ENCODE measurements at regions not wholly inside any gene's neighbourhood (a gene's known extent, or its start where the extent isn't known, plus 50 kb on each side); places are given as distances from the start of the nearest gene placed in this dataset.

DNA sequence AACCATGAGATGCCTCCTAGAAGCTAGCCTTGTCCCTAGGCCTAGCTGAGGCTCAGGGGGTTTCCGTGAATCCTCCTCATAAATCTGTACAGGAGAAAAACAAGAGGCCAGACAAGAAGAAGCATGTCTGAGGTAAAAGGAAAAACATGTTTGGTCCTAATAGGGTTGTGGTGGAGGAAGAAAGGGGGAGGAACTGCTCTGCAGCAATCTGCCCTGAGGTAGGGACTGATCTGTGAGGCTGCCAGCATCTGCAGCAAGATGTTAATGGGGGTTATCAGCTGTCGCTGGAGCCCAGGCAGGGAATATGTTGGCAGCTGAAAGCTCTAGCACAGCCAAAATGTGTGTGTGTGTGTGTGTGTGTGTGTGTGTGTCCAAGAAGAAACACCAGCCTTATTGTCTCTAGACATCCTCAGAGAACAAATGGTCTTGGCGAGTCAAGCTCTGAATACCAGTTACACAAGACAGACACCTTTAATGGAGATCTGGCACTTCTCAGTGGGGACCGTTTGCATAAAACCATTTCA lies 218.5 kb downstream of the NUAK1 start:
- Histone ChIP-seq H3K79me2 (ENCODE audit: insufficient read depth, low read length) (no peaks in the 10 kb centered on the region), H3K27me3 (ENCODE audit: control insufficient read depth in 1 of 2, insufficient read depth in 2 of 2, low read length in 2 of 2) (no peaks in the 10 kb centered on the region), H3K9ac (ENCODE audit: insufficient read depth, low read depth, low read length) (no peak overlapping the region), H3K4me3 (replicated peaks in 1 of 3; ENCODE audit: insufficient read depth in 1 of 3, low read depth in 2 of 3, low read length in 3 of 3) (no peak overlapping the region), H2AFZ (ENCODE audit: low read length) (no peak overlapping the region), H3K27ac (ENCODE audit: extremely low read length, insufficient read depth, low read length) (no peak overlapping the region), H3K36me3 (replicated peaks in 1 of 2; ENCODE audit: control insufficient read depth in 1 of 2, insufficient read depth in 2 of 2, low read length in 2 of 2) (no peaks in the 10 kb centered on the region), H3K9me3 (ENCODE audit: low read length) (no peaks in the 10 kb centered on the region), H3K4me2 (ENCODE audit: low read depth, low read length) (no peak overlapping the region), H3K4me1 (ENCODE audit: insufficient read depth, low read length) (no peaks in the 10 kb centered on the region), H4K20me1 (ENCODE audit: insufficient read depth, low read length) (no peaks in the 10 kb centered on the region)
- CTCF ChIA-PET (ENCODE audit: low intra/inter-chr PET ratio, low total read pairs) = no interaction called here
- in situ Hi-C loops (cut with HindIII; ENCODE audit: extremely low pct_ligation_motif_present, low pct_unique_long_range_greater_than_20kb) (no loop called here), intact Hi-C loops (cut with micrococcal nuclease; ENCODE audit: unreplicated experiment) (no loop called here)
- FAIRE-seq (no peak), DNase-seq (ENCODE audit: low spot score) (no peak), ATAC-seq (no peak)
- no peak for TF ChIP-seq MTF2 (CRISPR knock-in tag; IDR thresholded peaks at IDR 0.05; ENCODE audit: borderline replicate concordance)
- TF ChIP-seq, protein P1, sequence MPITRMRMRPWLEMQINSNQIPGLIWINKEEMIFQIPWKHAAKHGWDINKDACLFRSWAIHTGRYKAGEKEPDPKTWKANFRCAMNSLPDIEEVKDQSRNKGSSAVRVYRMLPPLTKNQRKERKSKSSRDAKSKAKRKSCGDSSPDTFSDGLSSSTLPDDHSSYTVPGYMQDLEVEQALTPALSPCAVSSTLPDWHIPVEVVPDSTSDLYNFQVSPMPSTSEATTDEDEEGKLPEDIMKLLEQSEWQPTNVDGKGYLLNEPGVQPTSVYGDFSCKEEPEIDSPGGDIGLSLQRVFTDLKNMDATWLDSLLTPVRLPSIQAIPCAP (CRISPR knock-in tag; IDR thresholded peaks at IDR 0.05; ENCODE audit: low read depth) = no peak
- TF ChIP-seq, protein P2, sequence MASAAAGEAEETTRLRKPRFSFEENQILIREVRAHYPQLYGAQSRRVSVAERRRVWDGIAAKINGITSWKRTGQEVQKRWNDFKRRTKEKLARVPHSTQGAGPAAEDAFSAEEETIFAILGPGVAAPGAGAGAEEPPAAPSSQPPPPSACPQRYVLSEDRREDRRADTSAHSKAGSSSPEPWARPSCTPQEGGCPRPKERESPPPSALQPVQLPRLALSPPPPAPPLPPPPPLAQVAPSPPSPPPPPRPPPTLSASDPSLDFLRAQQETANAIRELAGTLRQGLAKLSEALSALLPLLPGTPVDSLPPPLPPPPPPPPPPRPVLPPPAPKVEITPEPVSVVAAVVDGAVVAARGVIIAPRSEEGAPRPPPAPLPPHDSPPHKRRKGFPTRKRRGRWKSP (CRISPR knock-in tag; IDR thresholded peaks at IDR 0.05) = no peak
- no peak for TF ChIP-seq GZF1 (CRISPR knock-in tag; IDR thresholded peaks at IDR 0.05)
- BruUV-seq (replicated peaks) = no TSS peak
- POLR2A ChIA-PET = no interaction called here
- WGBS (ENCODE audit: low lambda C conversion rate) = 30% methylated on average over 3 of the region's 4 CpGs

DNA sequence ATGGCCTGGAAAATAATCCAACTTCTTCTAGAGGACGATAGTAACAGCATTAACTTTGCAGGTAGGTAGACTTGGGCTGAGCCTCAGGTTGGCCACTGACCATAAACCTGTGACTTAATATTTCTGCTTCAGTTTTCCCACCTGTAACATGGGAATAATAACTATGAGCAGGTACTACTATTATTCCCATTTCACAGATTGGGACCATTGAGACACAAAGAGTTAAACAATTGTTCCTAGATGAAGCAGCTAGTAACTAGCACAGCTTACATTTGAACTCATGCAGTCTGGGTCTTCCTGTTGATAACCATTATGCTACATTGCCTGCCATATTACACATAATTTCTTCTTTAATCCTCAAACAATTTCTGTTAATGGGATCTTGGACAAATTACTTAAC lies 217.7 kb downstream of the NUAK1 start:
- CTCF ChIA-PET (ENCODE audit: low intra/inter-chr PET ratio, low total read pairs) = no interaction called here
- H3K4me3 ChIP-seq (replicated peaks in 1 of 3; ENCODE audit: insufficient read depth in 1 of 3, low read depth in 2 of 3, low read length in 3 of 3) = no peak overlapping the region
- H3K9me3 ChIP-seq (ENCODE audit: low read length) = no peaks in the 10 kb centered on the region
- intact Hi-C loops (cut with micrococcal nuclease; ENCODE audit: unreplicated experiment) = no loop called here
- H3K27ac ChIP-seq (ENCODE audit: extremely low read length, insufficient read depth, low read length) = no peak overlapping the region
- no peak overlapping the region for H3K4me2 ChIP-seq (ENCODE audit: low read depth, low read length)
- no peaks in the 10 kb centered on the region for H4K20me1 ChIP-seq (ENCODE audit: insufficient read depth, low read length)
- DNase-seq (ENCODE audit: low spot score) (no peak), ATAC-seq (no peak), FAIRE-seq (no peak)
- no peaks in the 10 kb centered on the region for H3K79me2 ChIP-seq (ENCODE audit: insufficient read depth, low read length)
- POLR2A ChIA-PET = no interaction called here
- no peaks in the 10 kb centered on the region for H3K36me3 ChIP-seq (replicated peaks in 1 of 2; ENCODE audit: control insufficient read depth in 1 of 2, insufficient read depth in 2 of 2, low read length in 2 of 2)
- no peaks in the 10 kb centered on the region for H3K27me3 ChIP-seq (ENCODE audit: control insufficient read depth in 1 of 2, insufficient read depth in 2 of 2, low read length in 2 of 2)
- H2AFZ ChIP-seq (ENCODE audit: low read length) = no peak overlapping the region
- H3K9ac ChIP-seq (ENCODE audit: insufficient read depth, low read depth, low read length) = no peak overlapping the region
- WGBS (ENCODE audit: low lambda C conversion rate) = 0% methylated on average over 1 of the region's 1 CpG
- BruUV-seq (replicated peaks) = no TSS peak
- no peaks in the 10 kb centered on the region for H3K4me1 ChIP-seq (ENCODE audit: insufficient read depth, low read length)
- in situ Hi-C loops (cut with HindIII; ENCODE audit: extremely low pct_ligation_motif_present, low pct_unique_long_range_greater_than_20kb) = no loop called here
- no peak for TF ChIP-seq ZSCAN25 (CRISPR knock-in tag; IDR thresholded peaks at IDR 0.05)
- TF ChIP-seq ZNF850 (CRISPR knock-in tag; conservative IDR thresholded peaks at IDR 0.05) = no peak
- no peak for TF ChIP-seq ZNF883 (CRISPR knock-in tag; IDR thresholded peaks at IDR 0.05; ENCODE audit: not compliant biosample characterization)
- TF ChIP-seq, protein P3, sequence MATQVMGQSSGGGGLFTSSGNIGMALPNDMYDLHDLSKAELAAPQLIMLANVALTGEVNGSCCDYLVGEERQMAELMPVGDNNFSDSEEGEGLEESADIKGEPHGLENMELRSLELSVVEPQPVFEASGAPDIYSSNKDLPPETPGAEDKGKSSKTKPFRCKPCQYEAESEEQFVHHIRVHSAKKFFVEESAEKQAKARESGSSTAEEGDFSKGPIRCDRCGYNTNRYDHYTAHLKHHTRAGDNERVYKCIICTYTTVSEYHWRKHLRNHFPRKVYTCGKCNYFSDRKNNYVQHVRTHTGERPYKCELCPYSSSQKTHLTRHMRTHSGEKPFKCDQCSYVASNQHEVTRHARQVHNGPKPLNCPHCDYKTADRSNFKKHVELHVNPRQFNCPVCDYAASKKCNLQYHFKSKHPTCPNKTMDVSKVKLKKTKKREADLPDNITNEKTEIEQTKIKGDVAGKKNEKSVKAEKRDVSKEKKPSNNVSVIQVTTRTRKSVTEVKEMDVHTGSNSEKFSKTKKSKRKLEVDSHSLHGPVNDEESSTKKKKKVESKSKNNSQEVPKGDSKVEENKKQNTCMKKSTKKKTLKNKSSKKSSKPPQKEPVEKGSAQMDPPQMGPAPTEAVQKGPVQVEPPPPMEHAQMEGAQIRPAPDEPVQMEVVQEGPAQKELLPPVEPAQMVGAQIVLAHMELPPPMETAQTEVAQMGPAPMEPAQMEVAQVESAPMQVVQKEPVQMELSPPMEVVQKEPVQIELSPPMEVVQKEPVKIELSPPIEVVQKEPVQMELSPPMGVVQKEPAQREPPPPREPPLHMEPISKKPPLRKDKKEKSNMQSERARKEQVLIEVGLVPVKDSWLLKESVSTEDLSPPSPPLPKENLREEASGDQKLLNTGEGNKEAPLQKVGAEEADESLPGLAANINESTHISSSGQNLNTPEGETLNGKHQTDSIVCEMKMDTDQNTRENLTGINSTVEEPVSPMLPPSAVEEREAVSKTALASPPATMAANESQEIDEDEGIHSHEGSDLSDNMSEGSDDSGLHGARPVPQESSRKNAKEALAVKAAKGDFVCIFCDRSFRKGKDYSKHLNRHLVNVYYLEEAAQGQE (IDR thresholded peaks at IDR 0.05; ENCODE audit: borderline replicate concordance in 1 of 2, low read depth in 1 of 2, low read length in 2 of 2) = no peak
- no peak for TF ChIP-seq ZNF296 (CRISPR knock-in tag; conservative IDR thresholded peaks at IDR 0.05)
- no peak for TF ChIP-seq TAF1 (CRISPR knock-in tag; IDR thresholded peaks at IDR 0.05)
- no peak for TF ChIP-seq ZNF761 (CRISPR knock-in tag; conservative IDR thresholded peaks at IDR 0.05)
- TF ChIP-seq, protein P4, sequence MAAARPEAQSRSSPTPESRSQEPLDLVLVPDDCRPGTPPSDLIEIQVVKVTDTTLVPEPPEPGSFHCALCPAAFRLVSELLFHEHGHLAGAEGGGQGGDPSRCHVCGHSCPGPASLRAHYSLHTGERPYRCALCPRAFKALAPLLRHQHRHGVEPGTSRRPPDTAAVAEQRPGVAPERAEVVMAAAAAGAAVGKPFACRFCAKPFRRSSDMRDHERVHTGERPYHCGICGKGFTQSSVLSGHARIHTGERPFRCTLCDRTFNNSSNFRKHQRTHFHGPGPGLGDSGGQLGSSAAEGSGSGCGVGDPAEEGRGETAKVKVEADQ (CRISPR knock-in tag; IDR thresholded peaks at IDR 0.05; ENCODE audit: borderline replicate concordance) = no peak
